ENCODE measurements at regions not wholly inside any gene's neighbourhood (a gene's known extent, or its start where the extent isn't known, plus 50 kb on each side); places are given as distances from the start of the nearest gene placed in this dataset.
"Not testable (repeated sequence)": the region's sequence is repeated elsewhere in the genome, so short reads cannot be mapped to it uniquely, and the experiment has no call there.

DNA sequence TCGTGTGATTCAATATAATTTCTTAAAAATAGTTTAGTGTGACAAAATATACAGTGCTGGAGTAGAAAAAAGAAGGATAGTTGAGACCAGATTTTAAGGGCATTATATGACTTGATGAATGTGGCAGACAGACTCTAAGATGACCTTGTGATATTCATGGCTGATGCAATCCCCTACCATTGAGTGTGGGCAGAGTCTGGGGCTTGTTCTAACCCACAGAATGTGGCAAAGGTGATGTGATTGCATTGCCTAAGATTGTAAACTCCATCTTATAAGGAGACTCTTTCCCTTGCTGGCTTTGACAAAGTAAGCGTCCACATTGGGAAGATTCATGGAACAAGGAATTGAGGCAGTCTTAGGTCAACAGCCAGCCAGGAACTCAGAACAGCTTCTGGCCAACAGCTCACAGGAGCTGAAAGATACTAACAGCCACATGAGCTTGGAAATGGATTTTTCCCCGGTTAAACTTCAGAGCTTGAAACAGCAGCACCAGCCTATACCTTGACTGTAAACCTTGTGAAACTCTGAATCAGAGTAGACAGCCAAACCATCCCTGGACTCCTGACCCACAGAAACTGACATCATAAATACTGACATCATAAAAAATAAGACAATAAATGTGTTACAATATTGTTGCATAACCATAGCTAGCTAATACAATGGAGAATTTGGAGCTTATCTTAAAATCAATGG, 864.5 kb downstream of the TTLL7 start:
- not testable (repeated sequence) for H3K27me3 ChIP-seq (ENCODE audit: control insufficient read depth in 1 of 2, insufficient read depth in 2 of 2, low read length in 2 of 2); H3K4me1 ChIP-seq (ENCODE audit: insufficient read depth, low read length); H3K36me3 ChIP-seq (ENCODE audit: insufficient read depth, low read length); H3K27ac ChIP-seq (ENCODE audit: low read depth, low read length); H3K9me3 ChIP-seq (ENCODE audit: low read length); H3K9ac ChIP-seq (ENCODE audit: low read length); H3K4me3 ChIP-seq (ENCODE audit: low read depth in 1 of 2, low read length in 2 of 2)

DNA sequence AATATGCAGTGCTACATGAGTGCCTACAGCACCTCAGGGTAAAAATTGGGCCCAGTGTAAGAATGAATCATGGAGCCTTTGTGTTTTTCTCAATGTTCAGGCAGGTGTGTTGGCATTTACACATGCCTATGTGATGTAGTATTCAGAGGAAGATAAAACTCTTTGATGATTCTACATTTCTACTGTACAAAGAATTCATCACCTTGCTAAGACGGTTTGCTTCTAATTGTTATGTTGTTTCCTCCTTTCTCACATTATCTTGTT, 867.3 kb downstream of the TTLL7 start:
- no peaks in the 10 kb centered on the region for H3K27me3 ChIP-seq (ENCODE audit: control insufficient read depth in 1 of 2, insufficient read depth in 2 of 2, low read length in 2 of 2)
- no peak overlapping the region for H3K4me3 ChIP-seq (ENCODE audit: low read depth in 1 of 2, low read length in 2 of 2)
- H3K9ac ChIP-seq (ENCODE audit: low read length), result no peak overlapping the region
- no peak overlapping the region for H3K27ac ChIP-seq (ENCODE audit: low read depth, low read length)
- H3K36me3 ChIP-seq (ENCODE audit: insufficient read depth, low read length), result no peaks in the 10 kb centered on the region
- H3K9me3 ChIP-seq (ENCODE audit: low read length), result no peaks in the 10 kb centered on the region
- no peaks in the 10 kb centered on the region for H3K4me1 ChIP-seq (ENCODE audit: insufficient read depth, low read length)

DNA sequence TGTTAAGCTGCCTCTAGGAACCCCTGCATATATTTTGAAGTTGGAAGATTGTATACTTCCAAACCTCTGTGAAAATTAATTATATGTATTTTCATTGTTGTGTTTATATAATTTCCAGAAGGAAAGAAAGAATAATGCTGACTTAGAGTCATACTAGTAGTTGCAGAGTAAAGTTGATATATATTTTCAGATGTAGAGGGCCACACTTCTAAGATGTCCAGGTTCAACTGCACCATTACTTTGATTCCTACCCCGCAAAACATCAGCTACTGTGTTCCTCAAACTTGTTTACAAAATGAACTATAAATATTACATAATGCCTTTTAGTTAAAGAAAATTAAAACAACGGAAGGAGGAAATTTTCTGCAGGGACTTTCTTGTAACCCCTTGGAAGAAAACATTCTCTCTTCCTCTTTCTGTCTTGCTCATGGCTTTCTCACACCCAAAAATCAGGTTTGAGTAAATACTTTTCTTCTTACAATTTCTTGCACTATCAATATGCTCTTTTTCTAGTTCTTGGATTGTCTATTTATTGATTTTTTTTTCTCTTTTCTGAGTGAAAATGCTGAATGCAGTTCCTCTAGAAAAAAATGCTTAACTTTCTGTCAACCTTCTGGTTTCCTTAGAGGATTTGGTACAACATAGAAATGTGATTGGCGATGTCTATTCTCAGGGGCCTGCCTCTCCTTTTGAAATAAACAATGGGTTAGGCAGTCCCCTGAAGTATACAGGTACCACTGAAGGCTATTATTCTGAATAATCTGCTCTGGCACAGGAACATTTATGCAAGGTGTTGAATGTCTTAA, 867.8 kb downstream of the TTLL7 start:
- no peaks in the 10 kb centered on the region for H3K27me3 ChIP-seq (ENCODE audit: control insufficient read depth in 1 of 2, insufficient read depth in 2 of 2, low read length in 2 of 2)
- no peaks in the 10 kb centered on the region for H3K4me1 ChIP-seq (ENCODE audit: insufficient read depth, low read length)
- no peak overlapping the region for H3K9ac ChIP-seq (ENCODE audit: low read length)
- no peak overlapping the region for H3K27ac ChIP-seq (ENCODE audit: low read depth, low read length)
- H3K36me3 ChIP-seq (ENCODE audit: insufficient read depth, low read length), result no peaks in the 10 kb centered on the region
- no peak overlapping the region for H3K4me3 ChIP-seq (ENCODE audit: low read depth in 1 of 2, low read length in 2 of 2)
- H3K9me3 ChIP-seq (ENCODE audit: low read length), result no peaks in the 10 kb centered on the region

DNA sequence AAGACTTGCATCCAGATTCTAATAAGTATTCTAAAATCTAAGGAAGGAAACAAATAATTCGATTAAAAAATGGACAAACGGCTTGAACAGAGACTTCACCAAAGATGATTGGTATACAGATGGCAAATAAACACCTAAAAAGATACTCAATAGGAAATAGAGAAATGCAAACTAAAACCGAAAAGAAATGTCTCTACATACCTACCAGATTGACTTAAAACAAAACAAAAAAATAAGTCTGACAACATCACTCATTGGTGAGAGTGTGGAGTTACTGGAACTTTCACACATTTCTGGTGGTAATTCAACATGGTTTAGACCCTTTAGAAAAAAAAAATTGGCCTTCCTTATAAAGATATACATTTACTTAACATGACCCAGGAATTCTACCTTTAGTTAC, 869.8 kb downstream of the TTLL7 start:
- Histone ChIP-seq H3K9me3 (ENCODE audit: low read length) (no peaks in the 10 kb centered on the region), H3K36me3 (ENCODE audit: insufficient read depth, low read length) (no peaks in the 10 kb centered on the region), H3K4me1 (ENCODE audit: insufficient read depth, low read length) (no peaks in the 10 kb centered on the region), H3K27me3 (ENCODE audit: control insufficient read depth in 1 of 2, insufficient read depth in 2 of 2, low read length in 2 of 2) (no peaks in the 10 kb centered on the region), H3K4me3 (ENCODE audit: low read depth in 1 of 2, low read length in 2 of 2) (no peak overlapping the region), H3K9ac (ENCODE audit: low read length) (no peak overlapping the region), H3K27ac (ENCODE audit: low read depth, low read length) (no peak overlapping the region)

DNA sequence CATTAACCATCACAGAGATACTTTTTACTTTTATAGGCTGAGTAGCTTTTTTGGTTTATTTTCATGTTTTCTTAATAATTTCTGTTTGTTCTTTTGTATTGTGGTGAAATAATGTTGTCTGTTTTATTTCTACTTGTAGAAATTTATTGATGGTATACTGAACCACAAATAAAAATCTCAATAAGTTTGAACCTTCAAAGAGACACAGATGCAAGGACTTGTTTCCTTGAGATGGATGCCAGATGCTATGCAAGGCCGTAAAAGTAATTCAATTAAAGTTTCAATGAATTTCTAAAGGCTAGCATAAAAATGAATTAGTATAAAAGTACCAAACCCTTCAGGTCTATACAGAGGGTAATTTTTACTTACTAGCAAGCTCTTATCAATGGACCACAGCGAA, 873.5 kb downstream of the TTLL7 start:
- no peaks in the 10 kb centered on the region for H3K27me3 ChIP-seq (ENCODE audit: control insufficient read depth in 1 of 2, insufficient read depth in 2 of 2, low read length in 2 of 2)
- no peaks in the 10 kb centered on the region for H3K36me3 ChIP-seq (ENCODE audit: insufficient read depth, low read length)
- H3K9ac ChIP-seq (ENCODE audit: low read length), result no peak overlapping the region
- no peak overlapping the region for H3K27ac ChIP-seq (ENCODE audit: low read depth, low read length)
- H3K4me1 ChIP-seq (ENCODE audit: insufficient read depth, low read length), result no peaks in the 10 kb centered on the region
- no peak overlapping the region for H3K4me3 ChIP-seq (ENCODE audit: low read depth in 1 of 2, low read length in 2 of 2)
- no peaks in the 10 kb centered on the region for H3K9me3 ChIP-seq (ENCODE audit: low read length)

DNA sequence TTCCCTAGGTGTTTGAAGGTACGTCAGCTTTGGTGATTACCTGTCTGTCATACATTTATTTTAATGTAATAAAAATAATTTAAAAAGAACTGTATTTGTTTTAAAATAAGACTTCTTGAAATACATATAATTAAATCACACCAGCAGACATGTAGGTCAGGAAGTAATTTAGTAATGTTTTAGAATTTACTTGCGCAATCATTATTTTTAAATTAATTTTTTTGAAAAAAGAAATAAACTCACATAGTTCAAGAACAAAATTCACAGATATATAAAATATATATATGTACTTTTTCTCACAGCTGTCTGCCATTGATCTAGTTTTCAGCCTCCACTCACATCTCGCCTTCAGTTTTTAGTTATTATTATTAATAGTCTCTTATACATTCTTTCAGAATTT, 875.9 kb downstream of the TTLL7 start:
- H3K27me3 ChIP-seq (ENCODE audit: control insufficient read depth in 1 of 2, insufficient read depth in 2 of 2, low read length in 2 of 2), result no peaks in the 10 kb centered on the region
- H3K4me1 ChIP-seq (ENCODE audit: insufficient read depth, low read length), result no peaks in the 10 kb centered on the region
- H3K36me3 ChIP-seq (ENCODE audit: insufficient read depth, low read length), result no peaks in the 10 kb centered on the region
- no peak overlapping the region for H3K9ac ChIP-seq (ENCODE audit: low read length)
- H3K9me3 ChIP-seq (ENCODE audit: low read length), result no peaks in the 10 kb centered on the region
- no peak overlapping the region for H3K27ac ChIP-seq (ENCODE audit: low read depth, low read length)
- no peak overlapping the region for H3K4me3 ChIP-seq (ENCODE audit: low read depth in 1 of 2, low read length in 2 of 2)

DNA sequence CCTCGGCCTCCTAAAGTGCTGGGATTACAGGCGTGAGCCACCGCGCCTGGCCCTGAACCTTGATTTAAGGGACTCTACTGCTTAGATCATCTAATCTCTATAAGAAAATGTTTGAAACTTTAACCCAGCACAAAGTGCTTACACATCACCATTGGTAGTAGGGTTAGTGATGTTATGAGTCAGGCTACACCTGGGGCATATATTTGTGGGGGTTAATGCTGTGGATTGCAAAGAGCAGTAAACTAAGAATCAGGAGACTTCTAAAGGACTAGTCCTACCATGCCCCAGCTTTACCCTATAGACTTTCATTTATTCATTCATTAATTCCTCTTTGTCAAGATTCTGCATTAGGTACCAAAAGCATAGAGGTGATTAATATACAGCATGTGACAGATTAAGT, 880.5 kb downstream of the TTLL7 start:
- Histone ChIP-seq H3K27ac (ENCODE audit: low read depth, low read length) (no peak overlapping the region), H3K9ac (ENCODE audit: low read length) (no peak overlapping the region), H3K4me1 (ENCODE audit: insufficient read depth, low read length) (no peaks in the 10 kb centered on the region), H3K27me3 (ENCODE audit: control insufficient read depth in 1 of 2, insufficient read depth in 2 of 2, low read length in 2 of 2) (no peaks in the 10 kb centered on the region), H3K4me3 (ENCODE audit: low read depth in 1 of 2, low read length in 2 of 2) (no peak overlapping the region), H3K9me3 (ENCODE audit: low read length) (no peaks in the 10 kb centered on the region), H3K36me3 (ENCODE audit: insufficient read depth, low read length) (no peaks in the 10 kb centered on the region)

DNA sequence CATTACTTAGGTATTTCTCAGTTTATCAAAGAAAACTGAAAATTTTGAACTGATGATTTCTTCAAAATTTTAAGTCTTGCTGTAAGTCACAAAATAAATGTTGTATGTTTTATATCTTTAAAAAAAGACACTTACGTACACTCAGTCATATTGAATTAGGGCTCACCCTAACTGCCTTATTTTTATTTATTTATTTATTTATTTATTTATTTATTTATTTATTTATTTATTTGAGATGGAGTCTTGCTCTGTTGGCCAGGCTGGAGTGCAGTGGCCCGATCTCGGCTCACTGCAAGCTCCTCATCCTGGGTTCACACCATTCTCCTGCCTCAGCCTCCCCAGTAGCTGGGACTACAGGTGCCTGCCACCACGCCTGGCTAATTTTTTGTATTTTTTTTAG, 881.9 kb downstream of the TTLL7 start:
- not testable (repeated sequence) for H3K4me1 ChIP-seq (ENCODE audit: insufficient read depth, low read length); H3K9me3 ChIP-seq (ENCODE audit: low read length); H3K36me3 ChIP-seq (ENCODE audit: insufficient read depth, low read length); H3K9ac ChIP-seq (ENCODE audit: low read length); H3K4me3 ChIP-seq (ENCODE audit: low read depth in 1 of 2, low read length in 2 of 2); H3K27me3 ChIP-seq (ENCODE audit: control insufficient read depth in 1 of 2, insufficient read depth in 2 of 2, low read length in 2 of 2); H3K27ac ChIP-seq (ENCODE audit: low read depth, low read length)

DNA sequence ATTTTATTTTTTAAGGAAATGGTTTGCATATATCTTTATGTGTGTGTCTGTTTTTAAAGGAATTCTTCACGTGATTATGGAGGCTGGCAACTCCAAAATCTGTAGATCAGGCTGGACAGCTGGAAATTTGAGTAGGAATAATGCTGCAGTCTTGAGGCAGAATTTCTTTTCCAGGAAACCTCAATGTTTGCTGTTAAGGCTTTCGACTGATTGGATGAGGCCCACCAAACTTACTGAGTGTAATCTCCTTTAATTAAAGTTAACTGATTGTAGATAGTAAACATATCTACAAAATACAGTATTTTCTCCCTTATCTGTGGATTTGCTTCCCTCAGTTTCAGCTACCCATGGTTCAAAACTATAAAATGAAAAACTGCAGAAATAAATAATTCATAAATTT, 883.1 kb downstream of the TTLL7 start:
- Histone ChIP-seq H3K9me3 (ENCODE audit: low read length) (no peaks in the 10 kb centered on the region), H3K9ac (ENCODE audit: low read length) (no peak overlapping the region), H3K4me1 (ENCODE audit: insufficient read depth, low read length) (no peaks in the 10 kb centered on the region), H3K27me3 (ENCODE audit: control insufficient read depth in 1 of 2, insufficient read depth in 2 of 2, low read length in 2 of 2) (no peaks in the 10 kb centered on the region), H3K4me3 (ENCODE audit: low read depth in 1 of 2, low read length in 2 of 2) (no peak overlapping the region), H3K27ac (ENCODE audit: low read depth, low read length) (no peak overlapping the region), H3K36me3 (ENCODE audit: insufficient read depth, low read length) (no peaks in the 10 kb centered on the region)

DNA sequence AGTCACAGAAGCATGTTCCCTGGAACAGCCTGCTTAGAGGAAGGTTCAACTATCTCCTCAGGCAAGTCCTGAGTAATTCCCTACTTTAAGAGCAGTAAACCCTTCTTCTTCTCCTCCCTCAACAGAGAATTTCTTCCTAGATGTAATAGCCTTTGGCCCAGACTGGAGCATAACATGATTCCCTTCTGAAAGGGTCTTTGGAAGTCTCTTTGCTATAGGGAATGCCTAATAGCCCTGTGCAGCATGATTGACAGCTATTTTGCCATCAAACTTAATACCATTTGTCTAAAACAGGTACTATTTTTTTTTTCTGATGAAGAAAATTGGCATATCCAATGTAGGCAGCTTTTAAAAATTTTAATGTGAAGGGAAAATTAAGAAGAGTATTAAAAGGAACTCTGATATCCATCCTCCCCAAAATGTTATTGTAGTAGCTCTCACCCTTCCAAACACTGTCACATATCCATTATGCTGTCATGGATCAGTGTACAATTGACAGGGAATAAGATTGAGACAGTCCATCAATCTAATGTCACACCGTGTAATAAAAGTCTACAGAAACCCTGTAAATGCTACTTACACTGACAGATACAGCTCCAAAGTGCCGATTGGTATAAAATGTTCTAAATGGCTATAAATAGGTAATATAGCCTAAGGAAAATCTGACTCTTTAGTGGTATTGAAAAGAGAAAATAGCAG, 884.6 kb downstream of the TTLL7 start:
- H3K27ac ChIP-seq (ENCODE audit: low read depth, low read length), result no peak overlapping the region
- no peaks in the 10 kb centered on the region for H3K27me3 ChIP-seq (ENCODE audit: control insufficient read depth in 1 of 2, insufficient read depth in 2 of 2, low read length in 2 of 2)
- no peaks in the 10 kb centered on the region for H3K9me3 ChIP-seq (ENCODE audit: low read length)
- no peak overlapping the region for H3K4me3 ChIP-seq (ENCODE audit: low read depth in 1 of 2, low read length in 2 of 2)
- no peaks in the 10 kb centered on the region for H3K36me3 ChIP-seq (ENCODE audit: insufficient read depth, low read length)
- H3K4me1 ChIP-seq (ENCODE audit: insufficient read depth, low read length), result no peaks in the 10 kb centered on the region
- H3K9ac ChIP-seq (ENCODE audit: low read length), result no peak overlapping the region

DNA sequence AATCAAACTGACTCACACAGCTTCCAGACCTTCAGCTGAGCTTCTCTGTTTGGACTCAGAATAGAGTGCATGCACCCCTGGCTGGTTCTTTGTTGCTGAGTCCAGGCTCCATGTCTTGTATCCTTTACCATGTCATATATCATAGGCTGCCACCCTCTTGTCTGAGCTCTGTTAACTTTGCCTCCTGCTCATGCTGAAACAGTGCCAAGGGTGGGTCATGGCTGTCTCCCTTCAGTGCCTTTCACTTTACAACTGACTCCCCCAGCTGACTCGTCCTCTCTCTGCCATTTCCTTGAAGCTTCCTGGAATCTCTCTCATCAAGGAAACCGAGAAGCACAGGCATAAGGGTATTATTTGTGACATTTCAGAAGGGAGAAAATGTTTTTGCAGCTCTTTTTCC, 885.3 kb downstream of the TTLL7 start:
- H3K9me3 ChIP-seq (ENCODE audit: low read length), result no peaks in the 10 kb centered on the region
- H3K36me3 ChIP-seq (ENCODE audit: insufficient read depth, low read length), result no peaks in the 10 kb centered on the region
- no peak overlapping the region for H3K27ac ChIP-seq (ENCODE audit: low read depth, low read length)
- no peaks in the 10 kb centered on the region for H3K4me1 ChIP-seq (ENCODE audit: insufficient read depth, low read length)
- no peak overlapping the region for H3K4me3 ChIP-seq (ENCODE audit: low read depth in 1 of 2, low read length in 2 of 2)
- no peak overlapping the region for H3K9ac ChIP-seq (ENCODE audit: low read length)
- no peaks in the 10 kb centered on the region for H3K27me3 ChIP-seq (ENCODE audit: control insufficient read depth in 1 of 2, insufficient read depth in 2 of 2, low read length in 2 of 2)

Data from muscle layer of colon (tissue), 2 donors.